Body of pancreas (tissue), 4 donors: ENCODE measurements at regions not wholly inside any gene's neighbourhood (a gene's known extent, or its start where the extent isn't known, plus 50 kb on each side); places are given as distances from the start of the nearest gene placed in this dataset.

Source experiments
- CTCF ChIP-seq, 7 experiments: fragments of 450-650 bp in 4 of 7; fragments of 200-600 bp in 3 of 7; sonication (generic) in 3 of 7; IDR thresholded peaks; one replicate each; pipeline ENCODE4 v1.5.1; 2016 to 2019; ENCODE audit warnings: antibody characterized with exemption in 7 of 7
- POLR2A ChIP-seq, 3 donors: fragments of 450-650 bp; IDR thresholded peaks; one replicate each; pipeline ENCODE4 v1.6.1; 2016; ENCODE audit warnings: antibody characterized with exemption in 3 of 3, mild to moderate bottlenecking in 2 of 3

GRCh38 chr11:37282367-37282766 is 684.3 kb upstream of the RAG2 start:
- TF ChIP-seq CTCF (IDR thresholded peaks at IDR 0.05) (no peak), POLR2A (IDR thresholded peaks at IDR 0.05) (no peak)
